HG03045 (cell line): ENCODE measurements at regions not wholly inside any gene's neighbourhood (a gene's known extent, or its start where the extent isn't known, plus 50 kb on each side); places are given as distances from the start of the nearest gene placed in this dataset.

Experiments used
- ATAC-seq: cut with Tn5 transposase; IDR thresholded peaks from one replicate; pipeline ENCODE4 v1.9.1; 2021; ENCODE audit warnings: mild to moderate bottlenecking, moderate library complexity; ENCODE audit not compliant: unreplicated experiment

DNA sequence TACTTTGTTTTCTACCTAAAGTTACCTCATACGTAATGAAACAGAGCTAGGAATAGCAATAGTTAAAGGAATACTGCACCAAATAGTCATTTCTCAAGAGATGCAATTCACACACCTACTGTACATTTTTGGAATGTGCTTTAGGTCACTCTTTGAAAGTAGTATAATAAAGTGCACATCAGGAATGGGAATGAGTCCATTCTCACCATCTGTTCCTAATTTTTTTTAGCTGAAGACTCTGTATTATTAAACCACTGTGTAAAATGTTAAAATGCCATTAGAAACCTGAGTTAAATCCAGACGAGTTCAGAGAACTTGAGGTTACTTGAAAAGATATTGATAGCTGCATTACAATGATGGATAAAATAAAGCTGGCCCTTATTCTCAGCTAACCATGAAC, 51.9 kb upstream of the EPHA7 start:
- ATAC-seq: no peak
